ENCODE measurements at regions not wholly inside any gene's neighbourhood (a gene's known extent, or its start where the extent isn't known, plus 50 kb on each side); places are given as distances from the start of the nearest gene placed in this dataset.

- TF ChIP-seq CTCF (conservative IDR thresholded peaks at IDR 0.05), result no peak
- no peak for TF ChIP-seq EZH2 (IDR thresholded peaks at IDR 0.05; ENCODE audit: low read depth)
These were observed 159.7 kb downstream of the THBS2 start for GRCh38 chr6:169093770-169094551.
